ENCODE measurements at regions not wholly inside any gene's neighbourhood (a gene's known extent, or its start where the extent isn't known, plus 50 kb on each side); places are given as distances from the start of the nearest gene placed in this dataset.

DNA sequence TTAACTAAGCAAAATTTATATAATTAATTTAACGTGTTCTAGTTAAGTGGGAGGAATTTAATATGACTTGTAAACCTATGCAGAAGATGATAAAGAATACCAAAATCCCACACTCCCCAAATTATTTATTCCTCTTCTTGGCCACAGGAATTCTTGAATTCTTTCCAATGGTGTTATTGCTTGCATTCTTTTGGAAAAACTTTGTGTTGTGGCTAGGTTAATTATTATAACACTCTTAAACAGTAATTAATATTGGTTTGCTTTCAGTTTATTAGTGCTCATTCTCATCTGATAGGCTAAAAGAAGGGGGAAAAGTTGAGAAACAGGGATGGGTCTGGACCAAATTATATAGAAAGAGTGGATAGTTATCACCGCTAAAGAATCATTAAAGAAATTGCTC is 141.5 kb upstream of the PABPC4L start:
- DNase-seq (ENCODE audit: low read depth), result no peak

DNA sequence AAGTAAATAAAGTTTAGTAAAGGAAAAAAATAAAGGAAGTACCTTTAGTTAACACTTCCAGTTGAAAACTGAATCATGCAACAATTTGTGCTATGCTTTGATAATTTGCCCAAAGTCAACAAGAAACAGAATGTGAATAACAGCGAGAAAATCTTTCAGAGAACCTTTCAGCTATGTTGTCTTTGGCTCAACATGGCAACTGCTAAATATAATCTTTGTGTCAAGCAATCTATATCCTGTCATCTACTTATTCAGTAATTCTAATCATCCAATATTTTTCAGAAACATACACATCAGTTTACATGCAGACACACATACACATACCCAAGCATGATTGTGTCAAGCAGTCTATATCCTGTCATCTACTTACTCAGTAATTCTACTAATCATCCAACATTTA is 136.0 kb upstream of the PABPC4L start:
- no peak for DNase-seq (ENCODE audit: low read depth)

DNA sequence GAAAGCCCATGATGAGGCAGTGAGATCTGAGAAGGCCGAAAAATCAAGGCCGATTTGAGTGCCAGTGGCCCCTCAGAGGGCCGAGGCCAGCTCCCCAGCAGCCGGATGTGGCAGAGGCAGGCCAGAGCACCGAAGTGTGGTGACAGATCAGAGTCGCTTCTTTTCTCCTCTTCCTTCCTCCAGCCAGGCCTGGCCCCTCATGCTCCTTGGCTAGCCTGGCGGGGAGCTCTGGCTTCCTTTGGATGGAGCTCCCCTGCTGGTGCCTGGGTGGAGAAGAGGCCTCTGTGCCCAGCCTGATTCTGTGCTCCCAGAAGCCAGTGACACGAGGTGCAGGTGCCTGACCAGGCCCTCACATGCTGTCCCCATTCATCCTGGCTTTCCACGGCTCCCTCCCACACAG is 127.2 kb upstream of the PABPC4L start:
- no peak for DNase-seq (ENCODE audit: low read depth)

DNA sequence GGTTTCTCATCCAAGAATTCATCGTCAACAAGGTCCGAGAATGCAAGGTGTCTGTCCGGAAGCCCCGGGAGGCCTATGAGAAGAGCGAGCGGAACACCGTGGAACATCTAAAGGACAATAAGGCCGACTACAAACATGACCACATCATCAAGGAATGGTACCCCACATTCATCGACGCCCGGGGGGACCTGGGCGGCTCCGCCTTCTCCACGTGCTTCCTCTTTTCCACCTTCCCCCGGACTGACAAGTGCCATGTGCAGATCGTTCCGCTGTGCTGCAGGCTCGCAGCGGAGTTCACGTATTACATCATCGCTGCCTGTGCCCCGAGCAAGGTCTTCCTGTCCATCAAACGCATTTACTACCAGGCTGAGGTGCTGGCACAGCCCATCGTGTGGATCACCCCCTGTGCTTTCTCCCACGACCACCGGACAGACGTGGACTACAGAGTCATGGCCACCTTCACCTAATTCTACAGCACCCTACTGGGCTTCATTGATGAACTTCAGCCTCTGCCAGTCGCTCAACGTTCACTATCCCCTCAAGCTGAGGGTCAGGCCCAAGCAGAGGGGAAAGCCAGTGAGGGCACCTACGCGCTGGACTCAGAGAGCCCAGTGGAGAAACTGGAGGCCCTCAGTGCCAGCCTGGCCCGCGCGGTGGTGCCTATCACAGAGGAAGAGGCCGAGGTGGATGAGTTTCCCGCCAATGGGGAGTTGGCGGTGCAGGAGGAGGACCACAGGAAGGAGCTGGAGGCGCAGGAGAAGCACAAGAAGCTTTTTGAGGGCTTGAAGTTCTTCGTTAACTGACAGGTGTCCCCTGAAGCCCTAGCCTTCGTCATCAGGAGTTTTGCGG is 125.9 kb upstream of the PABPC4L start:
- no peak for DNase-seq (ENCODE audit: low read depth)

DNA sequence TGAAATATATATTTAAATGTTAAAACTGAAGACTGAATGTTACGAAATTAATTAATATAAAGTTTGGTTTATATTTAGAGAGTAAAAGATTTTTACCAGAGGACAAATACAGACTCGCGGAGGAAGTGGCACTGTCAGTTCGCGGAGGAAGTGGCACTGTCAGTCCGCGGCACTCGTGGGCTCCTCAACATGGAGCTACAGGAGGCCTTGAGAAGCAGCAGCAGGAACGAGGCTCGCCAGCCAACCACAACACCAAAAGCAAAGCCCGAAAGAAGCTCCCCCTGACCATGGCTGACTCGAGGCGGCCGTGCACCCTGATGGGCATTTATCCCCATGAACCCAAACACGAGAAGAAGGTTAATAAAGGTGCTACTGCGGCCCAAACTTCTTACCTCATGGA is 125.3 kb upstream of the PABPC4L start:
- no peak for DNase-seq (ENCODE audit: low read depth)

DNA sequence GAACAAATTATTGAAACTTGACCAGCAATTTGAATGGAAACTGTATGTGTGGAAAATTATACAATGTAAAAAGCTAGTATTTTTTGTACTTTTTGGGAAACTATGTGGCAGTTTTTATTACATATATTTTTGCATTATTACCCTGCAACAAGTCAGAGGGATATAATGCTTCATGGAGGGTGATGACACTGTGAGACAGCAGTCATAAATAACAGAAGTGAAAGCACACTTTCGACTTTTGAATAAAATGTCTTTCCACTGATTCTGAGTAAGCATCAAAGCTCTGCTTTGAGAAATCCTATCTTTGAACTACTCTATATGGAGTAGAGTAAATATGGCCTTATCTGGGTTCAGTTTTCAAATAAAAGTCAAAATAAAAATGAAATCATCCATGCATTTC is 122.6 kb upstream of the PABPC4L start:
- no peak for DNase-seq (ENCODE audit: low read depth)

DNA sequence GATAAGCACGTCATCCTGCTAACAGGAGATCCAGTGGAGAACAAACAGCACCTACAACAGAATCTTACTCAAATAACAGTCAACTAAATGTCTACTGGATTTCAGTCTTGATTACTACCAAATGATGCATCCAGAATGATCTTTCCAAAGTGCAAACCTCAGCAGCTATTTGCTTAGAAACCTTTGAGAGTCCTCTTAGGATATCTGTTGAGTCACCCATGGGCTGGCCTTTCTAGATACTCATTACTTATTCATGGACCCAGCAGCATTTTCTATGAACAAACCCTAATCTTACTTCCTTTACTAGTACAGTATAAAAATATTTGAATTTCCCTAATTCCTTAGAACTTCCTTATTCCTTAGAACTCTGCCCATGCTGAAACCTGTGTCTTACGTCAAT is 118.5 kb upstream of the PABPC4L start:
- DNase-seq (ENCODE audit: low read depth), result no peak

DNA sequence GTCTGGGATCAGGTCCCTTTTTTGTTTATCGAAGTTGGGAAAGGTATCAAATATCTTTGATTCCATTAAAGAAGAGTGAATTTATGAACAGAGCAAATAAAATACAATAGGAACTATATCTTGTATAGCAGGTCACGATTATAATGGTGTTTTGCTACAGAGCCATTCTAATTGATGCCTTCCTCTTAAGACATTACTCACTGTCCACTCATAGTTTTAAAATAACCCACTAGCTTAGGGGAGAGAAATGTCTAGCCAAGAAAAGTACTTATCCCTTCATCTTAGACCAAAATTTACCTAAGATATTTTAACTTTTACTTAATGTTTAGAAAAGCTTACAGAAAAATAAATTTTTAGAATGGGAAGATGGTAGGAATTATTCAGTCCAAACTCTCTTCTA is 112.0 kb upstream of the PABPC4L start:
- no peak for DNase-seq (ENCODE audit: low read depth)

DNA sequence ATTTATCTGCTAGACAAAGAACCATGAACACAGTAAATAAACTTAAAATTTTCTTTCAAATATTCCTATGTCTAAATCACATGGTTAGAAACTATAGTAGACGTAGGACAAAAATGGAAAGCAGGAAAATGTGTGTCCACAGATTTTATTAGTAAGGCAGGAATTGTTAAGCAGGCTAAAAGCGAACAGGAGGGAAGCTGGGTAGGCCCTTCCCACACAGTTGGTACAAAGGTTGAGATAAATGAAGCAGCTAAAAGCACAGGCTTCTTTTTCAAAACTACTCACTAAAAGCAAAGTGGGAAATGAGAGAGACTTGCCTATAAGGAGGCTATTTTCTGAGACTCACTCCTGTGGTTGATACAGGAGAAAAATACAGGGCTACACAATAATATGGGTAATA is 108.1 kb upstream of the PABPC4L start:
- DNase-seq (ENCODE audit: low read depth), result no peak

DNA sequence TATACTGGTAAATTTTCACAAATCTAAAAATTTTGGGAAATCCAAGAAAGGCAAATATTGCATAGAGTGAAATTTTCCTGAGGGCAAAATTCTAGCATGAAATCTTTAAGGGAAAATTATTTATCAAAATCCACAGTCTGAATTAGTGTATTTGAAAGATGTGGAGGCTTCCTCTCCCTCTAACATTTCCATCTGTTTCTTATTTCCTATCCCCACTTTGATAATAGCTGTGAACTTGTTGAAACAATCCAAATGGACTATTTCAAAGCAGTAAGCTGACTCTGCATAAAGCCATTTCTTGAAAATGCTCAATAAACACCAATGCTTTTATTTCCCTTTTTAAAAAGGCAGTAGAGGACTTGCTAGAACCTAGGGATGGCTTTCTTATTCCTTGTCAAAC is 107.3 kb upstream of the PABPC4L start:
- DNase-seq (ENCODE audit: low read depth), result no peak

DNA sequence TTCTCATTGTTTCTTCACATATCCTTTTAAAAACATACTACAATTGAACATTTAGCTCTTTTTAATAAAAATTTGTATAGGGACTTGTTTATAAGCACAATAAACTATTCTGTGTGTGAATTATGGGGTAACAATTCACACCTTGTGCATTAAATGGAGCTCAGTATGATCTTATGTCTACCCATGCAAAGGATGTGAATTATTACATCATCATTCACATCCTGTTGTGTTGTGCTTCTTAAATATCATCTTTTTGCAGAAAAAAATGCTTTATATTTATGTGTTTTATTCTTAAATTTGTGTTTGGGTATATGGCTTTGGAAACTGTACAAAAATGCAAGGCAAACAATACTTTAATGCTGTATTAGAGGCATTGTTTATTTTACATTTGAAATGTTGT is 96.7 kb upstream of the PABPC4L start:
- DNase-seq (ENCODE audit: low read depth), result no peak

DNA sequence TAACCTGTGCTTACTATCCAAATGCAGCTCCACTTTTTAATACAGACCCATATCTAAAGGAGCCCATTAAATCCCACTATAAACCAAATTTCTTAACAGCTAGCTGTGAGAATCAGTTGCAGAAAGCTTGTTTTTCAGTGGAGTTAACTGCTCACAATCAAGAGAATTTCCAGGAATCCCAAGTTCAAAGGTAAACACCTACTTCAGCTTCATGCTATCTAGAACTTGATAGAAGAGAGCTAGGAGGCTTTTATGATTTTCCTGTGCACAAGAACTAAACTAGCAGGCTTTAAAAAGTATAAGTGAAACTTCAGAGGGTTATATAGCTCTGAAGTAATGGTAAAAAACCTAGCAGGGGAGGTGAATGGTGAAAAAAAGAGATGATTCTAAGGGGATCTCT is 96.2 kb upstream of the PABPC4L start:
- DNase-seq (ENCODE audit: low read depth), result no peak

DNA sequence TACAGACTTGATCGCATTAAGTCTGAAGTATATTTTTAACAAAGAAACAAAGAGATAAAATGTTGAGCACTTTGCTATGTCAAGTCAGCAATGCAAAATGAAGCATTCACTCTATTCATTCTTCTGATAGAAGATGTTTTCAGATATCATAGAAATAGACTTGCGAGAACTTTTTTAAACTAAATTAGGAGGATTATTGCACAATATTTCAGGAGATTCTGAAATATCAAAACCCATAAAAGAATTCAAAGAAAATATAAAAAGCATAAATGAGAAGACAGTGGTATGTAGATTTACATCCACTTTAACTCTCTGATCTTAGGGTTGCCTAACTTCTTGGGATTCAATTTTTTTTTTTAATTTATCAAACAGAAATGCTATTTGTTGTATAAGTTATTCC is 81.1 kb upstream of the PABPC4L start:
- DNase-seq (ENCODE audit: low read depth), result no peak

DNA sequence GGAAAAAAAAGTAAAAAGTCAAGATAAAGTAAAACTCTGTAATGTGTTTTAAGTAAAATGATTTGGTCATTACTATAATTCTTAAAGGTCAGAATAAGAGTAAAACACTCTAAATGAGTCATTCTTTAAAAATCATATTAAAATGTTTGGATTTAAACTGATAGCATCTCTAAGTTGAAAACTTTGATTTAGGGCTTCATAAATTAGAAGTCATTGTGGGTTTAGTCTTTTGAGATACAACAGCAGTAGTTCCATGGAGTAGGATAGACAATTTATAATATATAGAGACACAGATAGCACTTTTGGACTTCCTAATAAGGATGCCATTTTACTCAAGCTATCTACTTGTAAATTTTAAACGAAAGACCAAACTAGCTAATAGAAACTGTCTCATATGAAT is 77.1 kb upstream of the PABPC4L start:
- DNase-seq (ENCODE audit: low read depth), result no peak

DNA sequence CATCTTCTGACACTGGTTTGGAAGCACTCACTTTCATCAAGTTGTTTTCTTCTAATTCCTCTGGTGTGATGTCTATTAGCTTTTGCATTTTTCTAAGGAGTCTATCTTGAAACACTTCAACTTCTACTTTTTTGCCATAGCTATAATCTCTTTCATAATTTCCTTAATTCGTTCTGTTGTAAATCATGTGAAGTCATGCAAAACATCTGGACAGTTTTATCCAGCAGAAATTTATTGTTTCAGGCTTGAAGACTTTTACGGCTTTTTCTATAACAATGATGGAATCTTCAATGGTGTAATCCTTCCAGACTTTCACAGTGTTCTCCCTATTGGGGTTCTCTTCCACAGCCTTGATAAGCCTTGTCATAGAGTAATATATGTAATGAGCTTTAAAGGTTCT is 74.9 kb upstream of the PABPC4L start:
- DNase-seq (ENCODE audit: low read depth), result no peak

DNA sequence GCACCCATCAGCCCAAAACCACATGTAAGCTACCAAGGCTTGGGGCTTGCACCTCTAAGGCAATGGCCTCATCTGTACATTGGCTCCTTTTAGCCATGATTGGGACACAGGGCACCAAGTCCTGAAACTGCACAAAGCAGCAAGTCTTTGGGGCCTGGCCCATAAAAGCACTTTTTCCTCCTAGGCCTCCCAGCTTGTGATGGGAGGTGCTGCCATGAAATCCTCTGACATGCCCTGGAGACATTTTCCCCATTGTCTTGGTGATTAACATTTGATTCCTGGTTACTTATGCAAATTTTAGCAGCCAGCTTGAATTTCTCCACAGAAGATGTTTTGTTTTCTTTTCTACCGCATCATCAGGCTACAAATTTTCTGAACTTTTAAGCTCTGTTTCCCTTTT is 58.5 kb upstream of the PABPC4L start:
- DNase-seq (ENCODE audit: low read depth), result no peak

Measured in fibroblast of the conjunctiva (primary cell).